HepG2 (cell line): ENCODE measurements at regions not wholly inside any gene's neighbourhood (a gene's known extent, or its start where the extent isn't known, plus 50 kb on each side); places are given as distances from the start of the nearest gene placed in this dataset.
A peak's percentile ranks its signal among the peaks of the same experiment; 100 is the strongest.

ENCODE experiments used
- ATAC-seq: fragments of 200-7000 bp; cut with Tn5 transposase; 3 replicates; pipeline ENCODE4 v1.9.1; 2020; ENCODE audit warnings: mild to moderate bottlenecking, moderate library complexity
- BruUV-seq: library from RNA; stranded (reverse); fragments of 400-500 nt; replicated peaks from 2 replicates; lab custom pipeline; 2021; lab: Mats Ljungman, UMichigan
- CTCF ChIA-PET: fragments of 300-600 bp; formaldehyde crosslinking; extraction: SDS; loops from one replicate; lab custom pipeline; 2021; ENCODE audit warnings: low total read pairs, inconsistent platforms, low intra/inter-chr PET ratio; lab: Yijun Ruan, JAX
- POLR2A ChIA-PET: fragments of 350-600 bp; sonication (Branson Sonifier 250); formaldehyde crosslinking; loops from one replicate; lab custom pipeline; 2020; ENCODE audit warnings: antibody characterized with exemption, inconsistent platforms; lab: Yijun Ruan, JAX
- DNase-seq: peaks from one replicate; pipeline ENCODE4 v3.0.0-alpha.2; 2015; ENCODE audit warnings: low spot score
- FAIRE-seq: peaks from 3 replicates; lab custom pipeline; 2011; peaks lifted over from hg19 to GRCh38; lab: Jason Lieb, UNC
- H2AFZ ChIP-seq: one replicate; pipeline ENCODE4 v1.6.1; 2011; ENCODE audit warnings: low read length, inconsistent platforms
- H3K27ac ChIP-seq: fragments of 300-600 bp; 3 replicates; pipeline ENCODE4 v1.8.0; 2011; ENCODE audit warnings: mixed run types, mild to moderate bottlenecking, mixed read lengths, low read length, inconsistent platforms; ENCODE audit not compliant: insufficient read depth; ENCODE audit errors: extremely low read length
- H3K27me3 ChIP-seq, 2 experiments: fragments of 200-600 bp in 1 of 2; 2 replicates in 1 of 2; 3 replicates in 1 of 2; pipeline versions ENCODE4 v1.6.0 to v1.8.0; 2011; ENCODE audit warnings: low read length in 2 of 2, mild to moderate bottlenecking in 2 of 2, moderate library complexity in 2 of 2, inconsistent platforms in 1 of 2; ENCODE audit not compliant: insufficient read depth in 2 of 2, control insufficient read depth in 1 of 2
- H3K36me3 ChIP-seq, 2 experiments: fragments of 200-600 bp in 1 of 2; replicated peaks in 1 of 2; 2 replicates in 1 of 2; 3 replicates in 1 of 2; pipeline versions ENCODE4 v1.5.1 to v1.8.0; 2011; ENCODE audit warnings: low read length in 2 of 2, inconsistent platforms in 1 of 2; ENCODE audit not compliant: insufficient read depth in 2 of 2, control insufficient read depth in 1 of 2
- H3K4me1 ChIP-seq: 2 replicates; pipeline ENCODE4 v1.5.1; 2012; ENCODE audit warnings: low read length, inconsistent platforms; ENCODE audit not compliant: insufficient read depth
- H3K4me2 ChIP-seq: 2 replicates; pipeline ENCODE4 v1.6.0; 2011; ENCODE audit warnings: low read depth, low read length, inconsistent platforms
- H3K4me3 ChIP-seq, 3 experiments: fragments of 200-600 bp in 1 of 3; sonication (generic), shearing (Covaris generic) in 1 of 3; replicated peaks in 1 of 3; 2 replicates each; pipeline ENCODE4 v1.5.1; 2011 to 2016; ENCODE audit warnings: low read length in 3 of 3, inconsistent platforms in 2 of 3, low read depth in 2 of 3, mild to moderate bottlenecking in 2 of 3, control low read depth in 1 of 3, mixed read lengths in 1 of 3; ENCODE audit not compliant: insufficient read depth in 1 of 3
- H3K79me2 ChIP-seq: one replicate; pipeline ENCODE4 v1.6.1; 2011; ENCODE audit warnings: low read length, inconsistent platforms; ENCODE audit not compliant: insufficient read depth
- H3K9ac ChIP-seq: 2 replicates; pipeline ENCODE4 v1.6.0; 2011; ENCODE audit warnings: mild to moderate bottlenecking, low read depth, low read length, inconsistent platforms; ENCODE audit not compliant: insufficient read depth
- H3K9me3 ChIP-seq: 2 replicates; pipeline ENCODE4 v1.5.1; 2012; ENCODE audit warnings: mild to moderate bottlenecking, low read length
- H4K20me1 ChIP-seq: 2 replicates; pipeline ENCODE4 v1.6.0; 2011; ENCODE audit warnings: inconsistent platforms, mild to moderate bottlenecking, low read length, moderate library complexity; ENCODE audit not compliant: insufficient read depth
- ESRRA ChIP-seq: sonication (generic); formaldehyde crosslinking; IDR thresholded peaks from 2 replicates; pipeline ENCODE4 v1.5.1; 2020; ENCODE audit warnings: mild to moderate bottlenecking, low read depth, missing genetic modification reagents
- RARA ChIP-seq: IDR thresholded peaks from 2 replicates; pipeline ENCODE4 v1.6.1; 2016; ENCODE audit warnings: missing genetic modification reagents, missing compliant biosample characterization
- SOX13 ChIP-seq, 3 experiments: fragments of 450-650 bp in 1 of 3; sonication (generic) in 1 of 3; formaldehyde crosslinking in 1 of 3; IDR thresholded peaks in 2 of 3; conservative IDR thresholded peaks in 1 of 3; 2 replicates each; pipeline versions ENCODE4 v1.5.0 to v1.6.1; 2016 to 2020; ENCODE audit warnings: antibody characterized with exemption in 1 of 3, mild to moderate bottlenecking in 1 of 3, missing compliant biosample characterization in 1 of 3, missing genetic modification reagents in 1 of 3, moderate library complexity in 1 of 3
- ZNF652 ChIP-seq: IDR thresholded peaks from 2 replicates; pipeline ENCODE4 v1.6.1; 2016; ENCODE audit warnings: low read depth, borderline replicate concordance
- WGBS: methylation state at CpG from one replicate; pipeline ENCODE4 v1.1.6; 2017; ENCODE audit warnings: low lambda C conversion rate; 5-methylcytosine and 5-hydroxymethylcytosine counted together
- in situ Hi-C: cut with HindIII; loops from 2 replicates; pipeline ENCODE4 v1.10.0; 2017; ENCODE audit warnings: low pct_unique_long_range_greater_than_20kb; ENCODE audit not compliant: extremely low pct_ligation_motif_present
- intact Hi-C: fragments of 100-400 bp; cut with micrococcal nuclease; formaldehyde crosslinking; loops from one replicate; pipeline ENCODE4 v1.10.0; 2022; ENCODE audit not compliant: unreplicated experiment
- TF ChIP-seq, protein P1 (sequence below): sonication (generic); formaldehyde crosslinking; IDR thresholded peaks from 2 replicates; pipeline ENCODE4 v1.4.0; 2020; ENCODE audit warnings: missing genetic modification reagents
- TF ChIP-seq, protein P2 (sequence below): sonication (generic); formaldehyde crosslinking; IDR thresholded peaks from 2 replicates; pipeline ENCODE4 v1.5.1; 2020; ENCODE audit warnings: mild to moderate bottlenecking, moderate library complexity, missing genetic modification reagents
- TF ChIP-seq, protein P3 (sequence below), 2 experiments: sonication (generic) in 1 of 2; formaldehyde crosslinking in 1 of 2; IDR thresholded peaks; 2 replicates each; pipeline versions ENCODE4 v1.4.0 to v1.6.1; 2016 to 2020; ENCODE audit warnings: borderline replicate concordance in 1 of 2, low read depth in 1 of 2, mild to moderate bottlenecking in 1 of 2, missing genetic modification reagents in 1 of 2

DNA sequence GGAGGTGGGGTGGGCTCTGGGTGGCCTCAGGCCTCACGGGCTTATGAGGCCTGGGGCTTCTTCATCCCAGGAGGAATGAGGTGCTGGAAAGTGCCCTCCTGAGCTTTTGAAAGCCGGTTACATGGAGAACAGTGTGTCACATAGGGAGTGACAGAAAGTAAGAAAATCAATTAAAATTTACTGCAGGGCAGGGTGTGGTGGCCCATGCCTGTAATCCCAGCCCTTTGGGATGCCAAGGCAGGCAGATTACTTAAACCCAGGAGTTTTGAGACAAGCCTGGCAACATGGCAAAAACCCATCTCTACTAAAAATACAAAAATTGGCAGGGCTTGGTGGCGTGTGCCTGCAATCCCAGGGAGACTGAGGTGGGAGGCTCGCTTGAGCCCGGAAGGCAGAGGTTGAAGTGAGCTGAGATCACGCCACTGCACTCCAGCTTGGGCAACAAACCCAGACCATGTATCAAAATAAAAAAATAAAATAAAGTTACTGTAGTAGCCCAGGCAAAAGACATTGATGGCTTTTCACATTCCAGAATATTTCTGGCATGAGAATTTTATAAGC, 125.8 kb upstream of the DAPK1 start (continued):
- TF ChIP-seq SOX13 (IDR thresholded peaks at IDR 0.05) (no peak), SOX13 (CRISPR knock-in tag; conservative IDR thresholded peaks at IDR 0.05 in 1 of 2, IDR thresholded peaks at IDR 0.05 in 1 of 2) (no peak)
- TF ChIP-seq, protein P1, sequence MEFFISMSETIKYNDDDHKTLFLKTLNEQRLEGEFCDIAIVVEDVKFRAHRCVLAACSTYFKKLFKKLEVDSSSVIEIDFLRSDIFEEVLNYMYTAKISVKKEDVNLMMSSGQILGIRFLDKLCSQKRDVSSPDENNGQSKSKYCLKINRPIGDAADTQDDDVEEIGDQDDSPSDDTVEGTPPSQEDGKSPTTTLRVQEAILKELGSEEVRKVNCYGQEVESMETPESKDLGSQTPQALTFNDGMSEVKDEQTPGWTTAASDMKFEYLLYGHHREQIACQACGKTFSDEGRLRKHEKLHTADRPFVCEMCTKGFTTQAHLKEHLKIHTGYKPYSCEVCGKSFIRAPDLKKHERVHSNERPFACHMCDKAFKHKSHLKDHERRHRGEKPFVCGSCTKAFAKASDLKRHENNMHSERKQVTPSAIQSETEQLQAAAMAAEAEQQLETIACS (CRISPR knock-in tag): no peak

DNA sequence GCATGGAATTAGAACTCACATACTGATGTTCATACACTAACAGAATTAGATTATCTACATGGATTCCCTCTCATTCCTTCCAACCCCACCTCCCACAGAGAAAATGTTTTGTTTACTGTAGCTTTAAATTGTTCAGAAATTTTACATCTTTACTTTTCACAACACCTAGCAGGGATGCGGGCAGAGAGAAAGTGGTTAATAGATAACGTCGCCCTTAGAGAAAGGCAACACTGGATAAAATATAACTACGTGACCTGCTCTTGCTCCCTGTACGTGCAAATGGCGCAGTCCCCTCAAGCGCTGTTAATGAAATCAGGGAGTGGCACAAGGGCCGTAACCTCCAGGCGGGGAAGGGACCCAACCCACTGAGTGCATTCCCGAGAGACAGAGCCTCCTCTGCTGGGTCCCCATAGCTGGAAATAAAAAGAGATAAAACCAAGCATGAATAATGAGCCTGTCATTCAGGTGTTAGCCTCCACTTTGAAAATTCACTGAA, 125.3 kb upstream of the DAPK1 start:
- intact Hi-C loops: no loop called here

More for the DNA sequence above, 125.3 kb upstream of the DAPK1 start:
- POLR2A ChIA-PET: no interaction called here
- CTCF ChIA-PET: no interaction called here
- Histone ChIP-seq H3K27ac (no peak overlapping the region), H3K36me3 (no peaks in the 10 kb centered on the region), H3K79me2 (no peaks in the 10 kb centered on the region), H3K4me2 (peak overlapping the region; percentile 67), H4K20me1 (no peaks in the 10 kb centered on the region), H3K4me1 (peaks cover 45% of the 10 kb centered on the region), H3K9me3 (no peaks in the 10 kb centered on the region), H3K27me3 (peaks cover 0 to 5% of the 10 kb centered on the region in 2 experiments; a peak in 1 of 5 replicates), H3K9ac (no peak overlapping the region), H2AFZ (peak overlapping the region; percentile 31), H3K4me3 (peak overlapping the region in 1 of 3 experiments; percentile 18; a peak in 1 of 6 replicates)
- no TSS peak for BruUV-seq
- no peak for FAIRE-seq
- ATAC-seq: peak; percentile 81
- 1% methylated on average over 10 of the region's 10 CpGs for WGBS
- DNase-seq: peak; percentile 19
- TF ChIP-seq, protein P2, sequence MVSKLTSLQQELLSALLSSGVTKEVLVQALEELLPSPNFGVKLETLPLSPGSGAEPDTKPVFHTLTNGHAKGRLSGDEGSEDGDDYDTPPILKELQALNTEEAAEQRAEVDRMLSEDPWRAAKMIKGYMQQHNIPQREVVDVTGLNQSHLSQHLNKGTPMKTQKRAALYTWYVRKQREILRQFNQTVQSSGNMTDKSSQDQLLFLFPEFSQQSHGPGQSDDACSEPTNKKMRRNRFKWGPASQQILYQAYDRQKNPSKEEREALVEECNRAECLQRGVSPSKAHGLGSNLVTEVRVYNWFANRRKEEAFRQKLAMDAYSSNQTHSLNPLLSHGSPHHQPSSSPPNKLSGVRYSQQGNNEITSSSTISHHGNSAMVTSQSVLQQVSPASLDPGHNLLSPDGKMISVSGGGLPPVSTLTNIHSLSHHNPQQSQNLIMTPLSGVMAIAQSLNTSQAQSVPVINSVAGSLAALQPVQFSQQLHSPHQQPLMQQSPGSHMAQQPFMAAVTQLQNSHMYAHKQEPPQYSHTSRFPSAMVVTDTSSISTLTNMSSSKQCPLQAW (CRISPR knock-in tag): peak; percentile 67
- TF ChIP-seq, protein P3, sequence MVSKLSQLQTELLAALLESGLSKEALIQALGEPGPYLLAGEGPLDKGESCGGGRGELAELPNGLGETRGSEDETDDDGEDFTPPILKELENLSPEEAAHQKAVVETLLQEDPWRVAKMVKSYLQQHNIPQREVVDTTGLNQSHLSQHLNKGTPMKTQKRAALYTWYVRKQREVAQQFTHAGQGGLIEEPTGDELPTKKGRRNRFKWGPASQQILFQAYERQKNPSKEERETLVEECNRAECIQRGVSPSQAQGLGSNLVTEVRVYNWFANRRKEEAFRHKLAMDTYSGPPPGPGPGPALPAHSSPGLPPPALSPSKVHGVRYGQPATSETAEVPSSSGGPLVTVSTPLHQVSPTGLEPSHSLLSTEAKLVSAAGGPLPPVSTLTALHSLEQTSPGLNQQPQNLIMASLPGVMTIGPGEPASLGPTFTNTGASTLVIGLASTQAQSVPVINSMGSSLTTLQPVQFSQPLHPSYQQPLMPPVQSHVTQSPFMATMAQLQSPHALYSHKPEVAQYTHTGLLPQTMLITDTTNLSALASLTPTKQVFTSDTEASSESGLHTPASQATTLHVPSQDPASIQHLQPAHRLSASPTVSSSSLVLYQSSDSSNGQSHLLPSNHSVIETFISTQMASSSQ (IDR thresholded peaks at IDR 0.05; ENCODE audit: low read depth): peak; percentile 36; the same call in 1 of the 2 replicates
- TF ChIP-seq, protein P3 (CRISPR knock-in tag; IDR thresholded peaks at IDR 0.05; ENCODE audit: borderline replicate concordance): no peak
- TF ChIP-seq RARA (peak; percentile 53; the same call in 1 of the 2 replicates), ESRRA (CRISPR knock-in tag) (no peak), ZNF652 (0 out of 2 replicates have a peak, but pooled peaks have one; percentile 14)
- in situ Hi-C loops: no loop called here
